Endodermal cell (in vitro differentiated cells): ENCODE measurements at regions not wholly inside any gene's neighbourhood (a gene's known extent, or its start where the extent isn't known, plus 50 kb on each side); places are given as distances from the start of the nearest gene placed in this dataset.

Source experiments
- DNase-seq: peaks from one replicate; pipeline ENCODE4 v3.0.0-alpha.2; 2017
- H3K27ac ChIP-seq: 2 replicates; pipeline ENCODE4 v1.5.1; 2013; ENCODE audit warnings: mild to moderate bottlenecking, low read depth, low read length, moderate library complexity
- H3K27me3 ChIP-seq: 2 replicates; pipeline ENCODE4 v1.6.1; 2013; ENCODE audit warnings: mild to moderate bottlenecking, low read length, moderate library complexity; ENCODE audit not compliant: insufficient read depth, control insufficient read depth, poor library complexity, severe bottlenecking
- H3K36me3 ChIP-seq: 2 replicates; pipeline ENCODE4 v1.7.0; 2013; ENCODE audit warnings: mild to moderate bottlenecking, low read length, moderate library complexity; ENCODE audit not compliant: control insufficient read depth, insufficient read depth
- H3K4me1 ChIP-seq: one replicate; pipeline ENCODE4 v1.7.0; 2013; ENCODE audit warnings: low read length; ENCODE audit not compliant: control insufficient read depth, insufficient read depth
- H3K4me3 ChIP-seq: 2 replicates; pipeline ENCODE4 v1.5.1; 2013; ENCODE audit warnings: mild to moderate bottlenecking, low read length, moderate library complexity
- H3K9ac ChIP-seq: 2 replicates; pipeline ENCODE4 v1.6.1; 2013; ENCODE audit warnings: mild to moderate bottlenecking, low read length, moderate library complexity; ENCODE audit not compliant: poor library complexity, severe bottlenecking; ENCODE audit errors: extremely low read depth
- H3K9me3 ChIP-seq: 2 replicates; pipeline ENCODE4 v1.6.1; 2013; ENCODE audit warnings: mild to moderate bottlenecking, low read length, moderate library complexity; ENCODE audit not compliant: control insufficient read depth
- H3K27ac Mint-ChIP-seq: 2 replicates; pipeline ENCODE4 v1.8.0; 2020; ENCODE audit warnings: mixed read lengths
- H3K27me3 Mint-ChIP-seq: 2 replicates; pipeline ENCODE4 v1.8.0; 2021; ENCODE audit warnings: mild to moderate bottlenecking, mixed read lengths; ENCODE audit not compliant: insufficient read depth
- H3K36me3 Mint-ChIP-seq: 2 replicates; pipeline ENCODE4 v1.8.0; 2020; ENCODE audit warnings: low read depth, mixed read lengths
- H3K4me1 Mint-ChIP-seq: 2 replicates; pipeline ENCODE4 v1.8.0; 2020; ENCODE audit warnings: mixed read lengths
- H3K4me3 Mint-ChIP-seq: 2 replicates; pipeline ENCODE4 v1.8.0; 2020; ENCODE audit warnings: mild to moderate bottlenecking, moderate library complexity, mixed read lengths
- H3K9me3 Mint-ChIP-seq: 2 replicates; pipeline ENCODE4 v1.8.0; 2020; ENCODE audit warnings: mild to moderate bottlenecking, mixed read lengths
- WGBS, 2 experiments: methylation state at CpG; one replicate each; pipeline versions ENCODE4 v1.1.5 to v1.1.7; 2013; ENCODE audit warnings: missing lambda C conversion rate in 2 of 2, mixed read lengths in 1 of 2; ENCODE audit not compliant: insufficient coverage in 1 of 2, insufficient read length in 1 of 2; 5-methylcytosine and 5-hydroxymethylcytosine counted together
- TF ChIP-seq, protein P1 (sequence below): fragments of 200-600 bp; sonication (generic); conservative IDR thresholded peaks from 2 replicates; pipeline ENCODE4 v1.5.0; 2021; ENCODE audit warnings: antibody characterized with exemption, mild to moderate bottlenecking

DNA sequence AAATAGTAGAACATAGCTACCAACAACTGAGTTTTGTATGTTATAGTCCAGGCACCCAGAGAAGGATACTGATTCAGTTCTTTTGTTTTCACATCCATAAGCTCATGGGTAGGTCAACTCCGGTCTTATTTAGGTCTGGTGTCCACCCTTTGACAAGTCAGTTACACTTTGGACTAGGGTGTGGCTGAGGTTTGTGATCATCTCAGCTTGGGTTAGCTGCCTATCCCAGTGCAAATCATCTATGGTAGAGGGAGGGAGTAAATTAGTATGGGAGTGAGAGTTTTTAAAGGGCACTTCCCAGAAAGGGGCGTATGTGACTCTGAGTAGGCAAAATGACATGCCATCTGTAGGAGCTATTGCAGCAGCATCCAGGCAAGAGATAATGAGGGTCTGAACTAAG lies 66.1 kb downstream of the TANC2 start:
- Histone ChIP-seq H3K4me1 (no peaks in the 10 kb centered on the region), H3K9me3 (peaks cover 5% of the 10 kb centered on the region), H3K36me3 (no peaks in the 10 kb centered on the region), H3K27me3 (no peaks in the 10 kb centered on the region), H3K27ac (no peak overlapping the region), H3K9ac (no peak overlapping the region), H3K4me3 (no peak overlapping the region)
- Mint-ChIP-seq H3K4me3 (no peak overlapping the region), H3K4me1 (peaks cover 9% of the 10 kb centered on the region), H3K27ac (no peak overlapping the region), H3K27me3 (no peaks in the 10 kb centered on the region), H3K9me3 (peaks cover 2% of the 10 kb centered on the region), H3K36me3 (peaks cover 1% of the 10 kb centered on the region)
- DNase-seq = no peak
- WGBS, 2 experiments = 80 to 90% methylated on average over 1 to 2 of the region's 2 CpGs
- TF ChIP-seq, protein P1, sequence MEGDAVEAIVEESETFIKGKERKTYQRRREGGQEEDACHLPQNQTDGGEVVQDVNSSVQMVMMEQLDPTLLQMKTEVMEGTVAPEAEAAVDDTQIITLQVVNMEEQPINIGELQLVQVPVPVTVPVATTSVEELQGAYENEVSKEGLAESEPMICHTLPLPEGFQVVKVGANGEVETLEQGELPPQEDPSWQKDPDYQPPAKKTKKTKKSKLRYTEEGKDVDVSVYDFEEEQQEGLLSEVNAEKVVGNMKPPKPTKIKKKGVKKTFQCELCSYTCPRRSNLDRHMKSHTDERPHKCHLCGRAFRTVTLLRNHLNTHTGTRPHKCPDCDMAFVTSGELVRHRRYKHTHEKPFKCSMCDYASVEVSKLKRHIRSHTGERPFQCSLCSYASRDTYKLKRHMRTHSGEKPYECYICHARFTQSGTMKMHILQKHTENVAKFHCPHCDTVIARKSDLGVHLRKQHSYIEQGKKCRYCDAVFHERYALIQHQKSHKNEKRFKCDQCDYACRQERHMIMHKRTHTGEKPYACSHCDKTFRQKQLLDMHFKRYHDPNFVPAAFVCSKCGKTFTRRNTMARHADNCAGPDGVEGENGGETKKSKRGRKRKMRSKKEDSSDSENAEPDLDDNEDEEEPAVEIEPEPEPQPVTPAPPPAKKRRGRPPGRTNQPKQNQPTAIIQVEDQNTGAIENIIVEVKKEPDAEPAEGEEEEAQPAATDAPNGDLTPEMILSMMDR = no peak

DNA sequence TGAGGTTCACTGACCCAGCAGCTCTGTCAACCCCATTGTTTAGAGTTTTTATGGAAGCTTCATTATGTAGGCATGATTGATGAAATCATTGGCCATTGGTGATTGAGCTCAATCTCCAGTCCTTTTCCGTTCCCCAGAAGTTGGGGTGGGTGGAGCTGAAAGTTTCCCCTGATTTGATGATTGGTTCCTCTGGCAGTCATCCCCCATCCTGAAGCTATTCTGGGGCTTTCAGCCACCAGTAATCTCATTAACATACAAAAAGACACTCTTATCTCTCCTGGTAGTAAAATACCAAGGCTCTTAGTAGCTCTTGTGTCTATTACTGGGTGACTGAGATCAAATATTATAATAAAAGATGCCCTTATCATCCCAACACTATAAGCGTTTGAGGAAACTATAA lies 67.1 kb downstream of the TANC2 start:
- H3K4me1 Mint-ChIP-seq = peaks cover 9% of the 10 kb centered on the region
- no peaks in the 10 kb centered on the region for H3K27me3 Mint-ChIP-seq
- H3K9ac ChIP-seq = no peak overlapping the region
- H3K9me3 ChIP-seq = peaks cover 5% of the 10 kb centered on the region
- H3K27ac Mint-ChIP-seq = no peak overlapping the region
- peaks cover 1% of the 10 kb centered on the region for H3K36me3 Mint-ChIP-seq
- H3K9me3 Mint-ChIP-seq = peaks cover 2% of the 10 kb centered on the region
- no peaks in the 10 kb centered on the region for H3K36me3 ChIP-seq
- H3K27me3 ChIP-seq = no peaks in the 10 kb centered on the region
- 90% methylated on average over 1 of the region's 2 CpGs; no CpG with 5 or more reads in 1 of the 2 experiments for WGBS, 2 experiments
- no peak overlapping the region for H3K4me3 ChIP-seq
- no peaks in the 10 kb centered on the region for H3K4me1 ChIP-seq
- TF ChIP-seq, protein P1 = no peak
- no peak overlapping the region for H3K27ac ChIP-seq
- peak; percentile 57 for DNase-seq
- H3K4me3 Mint-ChIP-seq = no peak overlapping the region

DNA sequence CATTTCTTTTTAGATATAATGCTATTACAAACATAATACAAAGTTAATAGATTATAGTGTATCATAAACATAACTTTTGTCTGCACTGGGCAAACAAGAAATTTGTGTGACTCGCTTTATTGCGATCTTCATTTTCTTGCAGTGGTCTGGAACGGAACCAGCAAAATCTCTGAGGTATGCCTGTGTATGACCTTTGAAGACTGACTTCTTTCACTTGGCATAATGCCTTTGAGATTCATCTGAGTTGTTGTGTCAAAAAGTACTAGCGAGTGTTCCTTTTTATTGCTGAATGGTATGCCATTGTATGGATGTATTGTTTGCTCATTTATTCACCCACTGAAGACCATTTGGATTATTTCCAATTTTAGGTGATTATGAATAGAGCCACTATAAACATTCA lies 69.2 kb downstream of the TANC2 start:
- WGBS, 2 experiments = 91 to 100% methylated on average over 3 to 4 of the region's 4 CpGs
- Mint-ChIP-seq H3K36me3 (peaks cover 1% of the 10 kb centered on the region), H3K27ac (no peak overlapping the region), H3K27me3 (no peaks in the 10 kb centered on the region), H3K4me1 (peaks cover 12% of the 10 kb centered on the region), H3K9me3 (peaks cover 2% of the 10 kb centered on the region), H3K4me3 (no peak overlapping the region)
- Histone ChIP-seq H3K9ac (no peak overlapping the region), H3K36me3 (no peaks in the 10 kb centered on the region), H3K4me3 (no peak overlapping the region), H3K27ac (no peak overlapping the region), H3K27me3 (no peaks in the 10 kb centered on the region), H3K4me1 (no peaks in the 10 kb centered on the region), H3K9me3 (peaks cover 5% of the 10 kb centered on the region)
- no peak for DNase-seq
- TF ChIP-seq, protein P1 = no peak
